ENCODE measurements at regions not wholly inside any gene's neighbourhood (a gene's known extent, or its start where the extent isn't known, plus 50 kb on each side); places are given as distances from the start of the nearest gene placed in this dataset.

DNA sequence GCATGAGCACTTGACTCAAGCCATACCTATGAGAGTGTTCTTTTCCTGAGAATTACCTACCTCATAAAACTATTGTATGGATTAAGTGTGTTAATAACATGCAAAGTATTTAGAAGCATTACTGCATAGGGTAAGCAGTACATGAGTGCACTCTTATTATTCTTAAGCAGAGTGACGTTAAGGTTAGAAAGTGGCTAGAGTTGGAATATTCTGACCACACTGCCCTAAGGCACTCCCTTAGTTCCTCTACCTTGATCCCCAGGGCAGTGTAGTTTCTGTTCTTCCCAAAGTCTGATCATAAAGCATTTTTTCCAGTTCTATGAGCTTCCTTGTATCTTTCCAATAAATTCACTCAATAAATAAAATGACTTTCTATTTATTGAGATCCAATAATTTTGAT, 189.2 kb downstream of the PCSK1 start:
- no peak for DNase-seq

- no peak for DNase-seq
Observed at GRCh38 chr5:96243203-96243602, 189.8 kb downstream of the PCSK1 start.

GRCh38 chr5:96242571-96242970, 190.5 kb downstream of the PCSK1 start:
- DNase-seq = no peak

- DNase-seq = no peak
Observed at GRCh38 chr5:96236831-96237230, 196.2 kb downstream of the PCSK1 start.

- DNase-seq = no peak
Observed at GRCh38 chr5:96236051-96236450, 197.0 kb downstream of the PCSK1 start.

DNA sequence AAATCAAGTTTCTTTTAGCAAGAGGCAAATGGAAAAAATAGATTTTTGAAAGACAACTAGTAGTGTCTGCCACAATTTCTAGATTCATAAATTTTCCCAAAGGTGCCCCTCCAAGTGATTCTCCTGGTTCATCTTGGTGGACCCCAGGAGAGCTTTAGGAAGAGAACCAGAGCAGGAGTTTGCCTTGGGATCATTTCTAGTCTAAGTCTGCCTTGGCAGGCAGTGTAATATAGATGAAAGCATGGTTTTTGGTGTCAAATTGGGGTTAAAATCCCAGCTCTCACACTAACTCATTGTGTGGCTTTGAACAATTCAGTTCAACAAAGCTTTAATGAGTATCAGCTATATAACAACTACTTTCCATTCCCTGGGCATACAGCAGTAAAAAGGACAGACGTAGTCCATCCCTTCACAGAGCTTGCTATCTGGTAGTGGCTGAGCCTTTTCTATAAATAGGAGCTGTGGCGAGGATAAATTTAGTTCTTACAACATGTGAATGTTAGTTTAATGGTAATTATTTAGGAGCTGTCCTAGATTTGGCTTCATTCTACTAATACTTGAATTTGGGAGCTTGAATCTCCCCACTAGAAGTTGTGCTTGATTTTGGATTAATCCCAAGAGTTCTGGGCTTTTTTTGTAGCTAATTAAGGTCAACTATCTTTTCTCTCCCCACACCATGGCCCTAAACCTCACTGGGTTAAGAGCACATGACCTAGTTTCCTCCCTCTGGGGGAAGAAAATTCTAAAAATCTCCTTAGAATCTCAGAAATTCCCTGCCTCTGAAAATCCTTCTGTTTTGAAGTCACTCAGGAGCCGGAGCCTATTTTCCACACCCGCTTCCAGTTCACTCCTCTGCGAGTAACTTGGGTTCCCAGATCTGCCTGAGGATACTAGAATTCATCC, 197.8 kb downstream of the PCSK1 start:
- DNase-seq = no peak

GRCh38 chr5:96232602-96233001, 200.4 kb downstream of the PCSK1 start:
- DNase-seq = no peak

DNA sequence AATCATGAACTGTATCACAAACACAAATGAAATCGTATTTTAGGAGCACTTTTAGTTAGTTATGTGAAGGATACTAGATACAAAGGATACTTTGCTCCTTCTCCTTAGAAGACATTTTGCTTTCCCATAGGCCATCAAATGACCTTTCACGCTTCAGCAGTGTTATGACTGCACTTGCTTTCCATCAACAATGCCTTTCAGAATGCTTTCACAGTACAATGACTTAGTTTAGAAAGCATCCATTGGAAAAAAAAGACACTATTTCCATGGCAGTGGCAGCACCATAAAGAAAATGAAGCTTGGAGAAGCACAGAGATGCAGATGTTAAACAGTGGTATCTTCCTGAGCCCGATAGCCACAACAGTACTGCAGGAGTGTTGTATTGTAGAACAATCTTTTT, 203.9 kb downstream of the PCSK1 start:
- DNase-seq = no peak

- no peak for DNase-seq
Observed at GRCh38 chr5:96228408-96228807, 204.6 kb downstream of the PCSK1 start.

GRCh38 chr5:96227957-96228356, 205.1 kb downstream of the PCSK1 start:
- no peak for DNase-seq

GRCh38 chr5:96226941-96227552, 206.0 kb downstream of the PCSK1 start:
- no peak for DNase-seq

DNA sequence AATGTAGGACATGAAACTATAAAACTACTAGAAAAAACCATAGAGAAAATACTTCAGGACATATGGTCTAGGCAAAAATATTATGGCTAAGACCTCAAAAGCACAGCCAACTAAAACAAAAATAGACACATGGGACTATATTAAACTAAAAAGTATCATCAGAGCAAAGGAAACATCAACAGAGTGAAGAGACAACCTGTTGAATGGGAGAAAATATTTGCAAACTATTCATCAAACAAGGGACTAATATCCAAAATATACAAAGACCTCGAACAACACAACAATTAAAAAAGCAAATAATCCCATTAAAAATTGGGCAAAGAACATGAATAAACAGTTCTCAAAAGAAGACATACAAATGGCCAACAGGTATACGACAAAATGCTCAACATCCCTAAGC, 210.9 kb downstream of the PCSK1 start:
- no peak for DNase-seq

- DNase-seq = no peak
Observed at GRCh38 chr5:96220610-96221390, 212.2 kb downstream of the PCSK1 start.

DNA sequence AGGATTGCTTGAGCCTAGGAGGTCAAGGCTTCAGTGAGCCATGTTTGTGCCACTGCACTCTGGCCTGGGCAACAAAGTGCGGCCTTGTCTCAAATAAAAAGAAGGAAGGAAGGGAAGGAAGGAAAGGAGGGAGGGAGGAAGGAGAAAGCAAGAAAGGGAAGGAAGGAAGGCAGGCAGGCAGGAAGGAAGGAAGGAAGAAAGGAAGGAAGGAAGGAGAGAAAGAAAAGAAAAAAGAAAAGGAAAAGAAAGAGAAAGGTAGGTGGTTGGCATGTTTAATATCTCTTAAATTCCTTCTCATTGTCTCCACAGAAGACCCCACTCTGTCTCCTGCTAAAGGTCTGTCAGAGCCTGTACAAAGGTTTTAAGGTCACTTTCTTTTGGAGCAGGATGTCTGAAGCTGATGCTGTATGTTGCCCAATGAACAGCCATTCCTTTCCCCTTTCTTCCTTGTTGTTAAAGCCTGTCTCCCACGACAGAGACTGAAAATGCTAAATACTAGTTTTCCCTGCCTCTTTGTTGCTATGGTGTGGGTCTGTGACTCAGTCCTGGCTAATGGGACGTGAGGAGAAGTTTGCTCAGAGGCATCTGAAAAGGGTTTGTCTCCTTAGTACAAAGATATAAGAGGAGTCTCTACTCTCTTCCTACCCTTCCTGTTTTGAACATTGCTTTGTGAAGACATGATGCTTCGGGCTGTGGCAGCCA, 213.3 kb downstream of the PCSK1 start:
- DNase-seq = no peak

DNA sequence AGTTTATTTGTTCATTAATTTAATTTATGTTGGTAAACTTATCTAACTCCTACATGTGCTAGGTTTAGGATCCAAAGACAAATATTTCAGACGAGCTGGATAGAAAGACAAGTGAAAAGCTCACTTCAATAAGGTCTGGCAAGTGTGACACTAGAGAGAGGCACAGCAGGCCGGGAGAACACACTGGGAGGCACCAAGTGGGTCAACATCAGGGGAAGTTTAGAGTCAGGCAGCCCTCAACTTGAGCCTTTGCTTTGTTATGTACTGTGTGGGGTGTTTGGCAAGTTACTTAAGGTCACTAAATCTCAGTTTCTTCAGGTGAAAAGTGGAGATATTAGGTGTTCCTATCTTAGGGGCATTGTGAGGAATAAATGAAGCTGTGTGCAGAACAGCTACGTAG, 214.4 kb downstream of the PCSK1 start:
- no peak for DNase-seq

- no peak for DNase-seq
Observed at GRCh38 chr5:96214442-96215197, 218.4 kb downstream of the PCSK1 start.

- no peak for DNase-seq
Observed at GRCh38 chr5:96209829-96210228, 223.2 kb downstream of the PCSK1 start.

DNA sequence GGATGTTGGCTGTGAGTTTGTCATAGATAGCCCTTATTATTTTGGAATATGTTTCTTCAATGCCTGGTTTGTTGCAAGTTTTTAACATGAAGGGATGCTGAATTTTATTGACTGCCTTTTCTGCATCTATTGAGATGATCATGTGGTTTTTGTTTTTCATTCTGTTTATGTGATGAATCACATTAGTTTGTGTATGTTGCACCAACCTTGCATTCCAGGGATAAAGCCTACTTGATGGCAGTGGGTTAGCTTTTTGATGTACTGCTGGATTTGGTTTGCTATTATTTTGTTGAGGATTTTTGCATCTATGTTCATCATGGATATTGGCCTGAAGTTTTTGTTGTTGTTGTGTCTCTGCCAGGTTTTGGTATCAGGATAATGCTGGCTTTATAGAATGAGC, 225.6 kb downstream of the PCSK1 start:
- no peak for DNase-seq

- no peak for DNase-seq
Observed at GRCh38 chr5:96203761-96204160, 229.3 kb downstream of the PCSK1 start.

- no peak for DNase-seq
Observed at GRCh38 chr5:96201503-96201902, 231.5 kb downstream of the PCSK1 start.

DNA sequence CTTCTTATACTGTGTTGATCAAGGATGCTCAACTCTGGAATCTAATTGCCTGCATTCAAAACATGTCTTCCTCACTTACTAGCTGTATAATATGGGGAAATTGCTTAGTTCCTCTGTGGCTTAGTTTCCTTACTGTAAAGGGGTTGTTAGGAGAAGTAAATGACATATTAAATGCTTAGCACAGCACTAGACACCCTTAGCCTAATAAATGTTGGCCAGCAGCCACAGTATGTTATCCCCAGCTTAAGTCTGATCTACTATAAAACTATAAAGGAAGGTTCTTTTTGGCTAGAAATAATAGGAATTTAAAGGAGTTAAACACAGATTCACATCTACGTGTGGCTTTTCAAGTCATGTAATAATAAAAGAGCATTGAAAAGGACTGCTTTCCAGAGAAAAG, 232.4 kb downstream of the PCSK1 start:
- DNase-seq = no peak

DNA sequence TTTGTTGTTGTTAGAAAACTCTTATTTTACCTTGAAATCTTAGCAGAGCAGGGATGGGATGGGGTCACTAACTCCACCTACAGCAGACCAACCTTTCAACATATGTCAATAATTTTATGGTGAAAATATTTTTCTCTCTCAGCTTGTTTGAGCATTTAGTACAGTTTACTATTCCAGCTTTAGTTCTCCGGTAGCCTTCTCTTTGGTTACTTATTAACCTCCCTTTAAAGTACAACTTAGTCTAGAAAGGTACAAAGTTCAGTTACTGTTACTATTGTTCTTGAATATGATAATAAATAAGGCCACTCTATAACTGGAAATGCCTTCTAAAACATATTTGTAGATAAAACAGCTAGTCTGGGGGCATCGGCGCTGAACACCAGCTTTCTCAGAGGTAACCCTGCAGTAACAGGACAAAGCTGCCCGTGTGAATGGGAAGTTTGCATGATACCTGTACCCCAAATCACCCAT, 233.3 kb downstream of the PCSK1 start:
- DNase-seq = no peak
